ENCODE measurements at regions not wholly inside any gene's neighbourhood (a gene's known extent, or its start where the extent isn't known, plus 50 kb on each side); places are given as distances from the start of the nearest gene placed in this dataset.

DNA sequence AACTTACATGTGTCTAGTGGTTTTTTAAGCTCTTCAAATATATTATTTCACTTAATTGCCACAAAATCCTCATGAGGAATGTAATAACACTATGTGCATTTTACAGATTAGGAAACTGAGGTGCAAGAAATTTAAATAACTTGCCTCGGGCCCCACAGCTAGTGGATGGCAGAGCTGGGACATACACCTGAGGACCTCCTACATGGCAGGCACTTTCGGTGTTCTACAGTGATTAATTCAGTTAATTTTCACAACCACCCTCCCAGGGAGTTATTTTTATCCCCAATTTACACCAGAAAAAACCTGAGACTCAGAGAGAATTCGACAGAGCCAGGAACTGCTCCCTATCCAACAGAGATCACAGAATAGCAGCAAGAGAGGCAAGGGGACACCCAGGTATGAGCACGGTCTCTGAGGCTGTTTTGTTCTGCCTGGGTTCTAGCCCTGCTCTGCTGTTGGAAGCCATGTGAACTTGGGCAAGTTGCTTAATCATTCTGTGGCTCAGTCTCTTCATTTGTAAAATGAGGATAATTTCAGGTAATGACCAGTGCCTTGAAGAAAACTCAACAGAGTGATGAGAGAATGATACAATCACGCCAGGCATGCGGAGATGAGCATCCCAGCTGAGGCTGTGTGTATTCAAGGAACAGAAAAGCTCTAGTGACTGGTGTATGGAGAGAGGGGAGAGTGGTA is 82.3 kb downstream of the MYCN start:
- DNase-seq (ENCODE audit: low read depth in 3 of 3) = no peak

DNA sequence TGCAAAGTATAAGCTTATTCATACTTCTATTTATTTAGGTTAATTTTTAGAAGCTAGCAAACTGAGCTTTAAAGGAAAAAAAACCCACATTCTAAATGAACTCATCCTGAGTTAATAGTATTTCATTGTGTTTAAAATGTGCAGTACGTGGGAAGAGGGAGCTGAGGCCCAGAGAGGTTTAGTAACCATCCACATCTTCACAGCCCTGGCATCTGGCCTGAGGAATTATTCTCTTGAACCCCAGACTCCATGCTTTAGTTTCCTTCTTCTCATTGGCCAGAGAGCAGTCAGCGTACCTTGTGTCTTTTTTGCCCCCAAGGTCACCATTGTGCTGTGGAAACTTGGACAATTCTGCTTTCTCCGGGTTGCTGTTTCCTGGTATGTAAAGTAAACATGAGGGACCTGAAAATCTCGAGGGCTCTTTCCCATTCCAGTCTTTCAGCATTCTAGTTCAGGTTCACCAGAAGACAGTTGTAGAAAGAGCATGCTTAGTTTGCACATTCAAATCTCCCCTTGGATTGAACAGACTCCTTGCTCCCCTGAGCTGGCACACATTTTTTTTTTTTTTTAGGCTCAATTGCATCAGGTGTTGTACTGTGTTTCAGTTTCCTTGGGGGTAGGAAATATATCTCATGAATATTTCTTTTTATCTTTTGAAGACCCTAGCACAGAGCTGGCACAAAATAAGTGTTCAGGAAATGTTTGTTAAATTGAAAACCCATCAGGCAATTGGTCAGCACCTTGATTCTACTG is 81.4 kb downstream of the MYCN start:
- DNase-seq (ENCODE audit: low read depth in 3 of 3) = no peak

DNA sequence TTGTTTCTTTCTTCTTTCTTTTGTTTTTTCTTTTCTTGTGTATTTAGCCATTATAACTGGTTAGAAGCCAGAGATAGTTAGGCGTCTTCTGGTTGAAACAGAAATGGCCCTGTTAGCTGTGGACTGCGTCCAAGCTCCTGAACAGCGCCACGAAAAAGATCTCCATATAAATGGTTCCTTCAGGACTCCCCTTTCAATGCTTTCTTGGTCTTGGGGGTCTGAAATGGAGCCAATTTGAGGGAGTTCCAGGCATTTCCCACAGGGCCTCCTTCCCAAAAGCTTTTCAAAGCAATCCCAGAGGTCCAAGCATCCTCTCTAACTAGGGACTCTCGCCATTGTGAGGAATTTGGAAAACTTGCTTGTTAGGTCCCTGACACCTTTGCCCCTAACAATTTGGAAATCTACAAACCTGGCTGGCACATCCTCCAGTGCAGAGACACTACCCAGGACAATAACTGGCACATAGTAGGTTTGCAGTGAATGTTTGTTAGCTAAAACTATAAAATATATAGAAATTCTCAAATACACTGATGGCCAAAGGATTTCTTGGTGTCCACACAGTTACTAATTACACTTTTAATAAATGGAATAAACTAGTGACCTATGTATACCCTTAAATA is 80.1 kb downstream of the MYCN start:
- no peak for DNase-seq (ENCODE audit: low read depth in 3 of 3)

DNA sequence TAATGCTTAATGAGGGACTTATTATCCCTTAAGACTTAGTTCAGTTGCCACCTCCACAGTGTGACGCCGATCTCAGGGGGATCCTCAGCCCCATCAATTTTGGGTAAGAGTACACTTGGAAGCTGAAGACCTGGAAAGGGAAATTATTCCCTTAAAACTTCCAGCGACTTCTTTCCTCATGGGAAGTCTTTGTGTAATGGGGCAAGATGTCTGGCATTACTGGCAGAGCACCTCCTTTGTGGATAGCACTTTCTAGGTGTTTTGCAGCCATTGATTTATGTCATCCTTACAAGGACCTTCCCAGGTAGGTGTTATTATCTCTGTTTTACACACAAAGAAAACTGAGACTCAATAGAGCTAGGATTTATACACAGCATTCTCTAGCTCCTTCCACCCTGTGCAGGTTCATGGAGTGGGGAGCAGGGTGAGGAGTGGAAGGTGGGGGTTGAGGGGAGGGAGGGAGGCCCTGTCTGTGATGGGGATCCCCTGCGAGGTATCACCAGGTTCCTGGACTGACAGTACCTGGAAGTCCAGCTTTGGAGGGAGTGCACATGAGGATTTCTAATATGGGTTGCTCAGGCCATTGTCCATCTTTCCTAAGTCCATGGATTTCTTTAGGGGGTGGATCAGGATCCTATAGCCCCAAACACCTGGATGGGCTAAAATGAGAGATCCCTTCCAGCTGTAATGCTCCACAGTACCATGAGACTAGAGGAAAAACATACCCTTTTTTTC is 79.4 kb downstream of the MYCN start:
- DNase-seq (ENCODE audit: low read depth in 3 of 3) = no peak

DNA sequence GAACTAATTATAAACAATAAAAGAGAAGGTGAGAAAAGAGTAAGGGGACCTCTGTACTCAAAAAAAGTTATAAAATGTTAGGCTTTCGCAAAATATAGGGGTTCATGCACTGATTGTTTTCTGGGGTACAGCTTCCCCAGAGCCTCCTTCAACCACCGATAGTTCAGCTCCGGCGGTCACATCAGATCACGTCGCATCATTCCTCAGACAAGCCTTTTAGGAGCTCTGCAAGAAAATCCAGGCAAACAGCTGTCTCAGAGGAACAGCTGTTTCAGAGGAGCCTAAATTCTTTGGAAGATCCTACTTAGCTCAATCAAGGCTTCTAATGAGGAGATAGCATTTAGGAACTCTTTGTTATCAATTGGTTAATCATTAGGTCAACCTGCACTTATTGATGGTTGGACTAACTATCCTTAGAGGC is 78.7 kb downstream of the MYCN start:
- DNase-seq (ENCODE audit: low read depth in 3 of 3) = no peak

DNA sequence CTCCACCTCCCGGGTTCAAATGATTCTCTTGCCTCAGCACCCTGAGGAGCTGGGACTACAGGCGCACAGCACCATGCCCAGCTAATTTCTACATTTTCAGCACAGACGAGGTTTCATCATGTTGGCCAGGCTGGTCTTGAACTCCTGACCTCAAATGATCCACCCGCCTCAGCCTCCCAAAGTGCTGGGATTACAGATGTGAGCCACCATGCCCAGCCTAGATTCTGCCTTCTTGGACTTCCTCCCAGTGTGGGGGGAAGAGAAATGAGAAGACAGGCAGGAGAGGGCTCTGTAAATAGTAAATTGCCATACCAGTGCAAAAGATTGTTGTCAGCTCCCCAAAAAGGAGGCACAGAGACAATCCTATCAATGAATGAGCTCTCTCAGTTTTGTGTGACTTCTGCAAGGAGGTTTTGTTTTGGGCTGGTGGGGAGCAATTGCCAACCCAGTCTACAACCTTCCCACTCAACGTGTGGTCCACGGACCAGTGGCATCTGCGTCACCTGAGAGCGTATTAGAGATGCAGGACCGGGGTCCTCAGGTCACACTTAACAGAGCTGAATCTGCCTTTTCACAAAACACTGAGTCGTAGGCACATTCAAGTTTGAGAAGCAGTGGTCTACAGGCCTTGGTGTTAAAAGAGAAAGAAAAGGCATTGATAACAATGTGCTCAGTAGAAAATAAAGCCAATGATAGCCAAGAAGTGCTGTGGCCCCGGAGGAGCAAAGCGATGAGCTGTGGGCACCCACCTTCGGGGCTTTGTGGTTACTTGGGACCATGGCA is 78.1 kb downstream of the MYCN start:
- DNase-seq (ENCODE audit: low read depth in 3 of 3) = no peak

DNA sequence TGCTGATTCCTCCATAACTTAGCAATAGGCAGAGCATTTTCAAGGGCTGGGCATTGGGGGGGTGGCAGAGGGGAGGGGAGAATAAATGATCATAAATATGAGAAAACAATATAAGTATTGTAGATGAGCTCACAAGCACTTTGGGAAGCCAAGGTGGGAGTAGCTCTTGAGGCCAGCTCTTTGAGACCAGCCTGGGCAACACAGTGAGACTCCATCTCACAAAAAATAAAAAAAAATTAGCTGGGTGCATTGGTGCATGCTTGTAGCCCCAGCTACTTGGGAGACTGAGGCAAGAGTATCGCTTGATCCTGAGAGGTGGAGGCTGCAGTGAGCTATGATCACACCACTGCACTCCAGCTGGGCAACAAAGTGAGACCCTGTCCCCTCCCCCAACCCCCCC is 75.9 kb downstream of the MYCN start:
- DNase-seq (ENCODE audit: low read depth in 3 of 3) = no peak

DNA sequence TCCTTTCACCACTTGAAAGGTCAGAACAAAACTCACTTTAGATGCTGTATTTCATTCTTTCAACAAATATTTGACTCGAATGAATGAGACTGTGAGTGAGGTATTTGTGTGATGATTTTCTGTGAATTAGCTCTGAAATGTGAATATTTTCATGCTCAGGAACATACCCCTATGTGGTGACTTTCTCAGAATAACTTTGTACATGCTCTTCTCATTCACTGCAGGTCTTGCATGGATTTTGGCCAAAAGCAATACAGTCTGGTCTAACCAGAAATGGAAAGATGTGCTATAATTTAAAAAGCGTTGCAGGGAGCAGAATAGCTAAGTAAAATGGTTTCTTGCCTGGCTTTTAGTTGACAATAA is 75.5 kb downstream of the MYCN start:
- DNase-seq (ENCODE audit: low read depth in 3 of 3) = no peak

DNA sequence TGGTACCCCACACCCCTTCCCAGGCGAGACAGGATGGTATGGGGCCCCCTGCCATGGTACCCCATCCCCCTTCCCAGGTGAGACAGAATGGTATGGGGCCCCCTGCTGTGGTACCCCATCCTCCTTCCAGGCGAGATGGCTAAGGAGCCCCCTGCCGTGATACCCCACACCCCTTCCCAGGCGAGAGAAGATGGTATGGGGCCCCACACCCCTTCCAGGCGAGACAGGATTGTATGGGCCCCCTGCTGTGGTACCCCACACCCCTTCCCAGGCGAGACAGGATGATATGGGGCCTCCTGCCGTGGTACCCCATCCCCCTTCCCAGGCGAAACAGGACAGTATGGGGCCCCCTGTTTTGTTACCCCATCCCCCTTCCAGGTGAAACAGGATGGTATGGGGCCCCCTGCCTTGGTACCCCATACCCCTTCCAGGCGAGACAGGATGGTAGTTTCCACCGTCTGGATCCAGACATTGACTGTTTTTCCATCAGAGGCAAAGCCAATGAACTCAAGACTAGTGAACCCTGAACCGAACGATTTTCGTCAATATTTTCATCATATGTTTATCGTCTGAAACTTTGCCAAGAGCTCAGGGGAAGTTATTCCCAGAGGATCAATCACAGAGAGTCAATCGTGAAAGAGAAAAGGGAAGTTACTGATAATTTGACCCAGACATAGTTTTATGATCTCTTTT is 75.0 kb downstream of the MYCN start:
- no peak for DNase-seq (ENCODE audit: low read depth in 3 of 3)

DNA sequence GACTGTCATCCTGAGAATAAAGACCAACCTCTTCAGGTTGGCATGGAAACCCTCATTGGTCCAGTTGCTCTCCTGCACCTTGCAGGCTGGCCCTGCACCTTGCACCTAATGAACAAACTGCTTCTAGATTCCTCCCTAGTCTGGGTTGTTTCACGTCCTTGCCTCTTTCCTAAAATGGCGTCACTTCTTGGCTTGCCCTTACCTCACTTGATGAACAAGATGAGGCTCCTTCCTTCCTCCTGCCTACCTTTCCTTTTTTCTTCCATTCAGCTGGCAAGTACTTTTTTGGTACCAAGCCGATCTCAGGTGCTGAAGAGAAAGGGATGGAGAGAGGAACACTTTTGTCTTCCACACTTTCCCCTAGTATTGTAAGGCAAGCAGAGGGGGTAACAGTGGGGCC is 74.5 kb downstream of the MYCN start:
- DNase-seq (ENCODE audit: low read depth in 3 of 3) = no peak

DNA sequence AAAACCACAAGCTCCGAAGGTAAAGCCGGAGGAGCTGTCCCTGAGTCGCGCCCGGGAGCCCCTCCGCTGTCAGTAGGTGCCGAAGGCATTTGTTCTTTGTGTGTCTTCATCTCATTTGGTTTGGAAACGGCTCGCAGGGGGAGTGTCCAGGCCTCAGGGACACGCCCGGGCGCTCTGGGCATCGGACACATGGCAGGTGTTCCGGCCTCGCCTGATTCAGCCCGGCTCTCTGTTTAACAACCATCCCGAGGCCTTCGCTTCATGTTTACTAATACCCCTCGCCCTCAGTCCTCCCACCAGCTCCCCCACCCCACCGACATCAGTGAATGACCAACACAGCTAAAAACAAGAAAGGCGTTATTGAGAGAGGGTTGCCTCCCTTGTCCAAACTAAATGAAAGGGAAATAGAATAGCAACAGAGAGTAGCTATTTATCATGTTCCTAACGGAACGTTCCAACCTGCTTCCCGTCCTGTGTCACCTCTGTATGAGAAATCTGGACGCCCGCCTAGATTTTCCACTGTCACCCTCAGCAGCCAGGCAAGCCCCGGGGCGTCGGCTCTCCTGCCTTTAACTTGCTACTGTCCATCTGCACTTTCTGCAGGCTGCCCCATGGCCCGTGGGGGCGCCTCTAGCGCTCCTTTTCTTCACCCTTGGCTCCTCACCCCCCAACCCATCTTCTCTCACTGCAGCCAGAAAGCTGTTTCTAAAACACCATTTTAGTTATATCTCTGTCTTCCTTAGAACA is 73.9 kb downstream of the MYCN start:
- DNase-seq (ENCODE audit: low read depth in 3 of 3) = no peak

DNA sequence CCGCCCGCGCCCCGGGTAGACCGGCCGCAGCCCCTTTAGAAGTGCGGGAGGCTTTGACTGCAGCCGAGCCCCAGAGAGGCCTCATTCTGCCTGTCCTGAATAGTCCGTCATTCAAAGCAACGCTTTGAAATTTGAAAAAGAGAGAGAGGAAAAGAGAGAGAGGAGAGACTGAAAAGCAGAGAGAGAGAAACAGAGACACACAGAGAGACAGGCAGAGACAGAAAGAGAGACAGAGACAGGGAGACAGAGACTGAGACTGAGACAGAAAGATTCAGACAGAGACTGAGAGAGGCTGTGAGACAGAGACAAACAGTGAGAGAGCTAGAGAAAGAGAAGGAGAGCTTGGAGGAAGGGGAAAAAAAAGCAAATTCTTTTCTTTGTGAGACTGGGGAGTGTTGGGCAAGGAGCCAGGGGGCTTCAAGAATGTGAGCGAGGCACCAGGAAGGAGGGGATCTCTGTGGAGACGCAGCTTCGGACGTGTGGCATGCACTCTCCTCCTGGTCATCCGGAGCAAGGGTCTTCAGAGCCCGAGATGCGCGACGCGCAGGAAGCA is 73.1 kb downstream of the MYCN start:
- DNase-seq (ENCODE audit: low read depth in 3 of 3) = no peak

DNA sequence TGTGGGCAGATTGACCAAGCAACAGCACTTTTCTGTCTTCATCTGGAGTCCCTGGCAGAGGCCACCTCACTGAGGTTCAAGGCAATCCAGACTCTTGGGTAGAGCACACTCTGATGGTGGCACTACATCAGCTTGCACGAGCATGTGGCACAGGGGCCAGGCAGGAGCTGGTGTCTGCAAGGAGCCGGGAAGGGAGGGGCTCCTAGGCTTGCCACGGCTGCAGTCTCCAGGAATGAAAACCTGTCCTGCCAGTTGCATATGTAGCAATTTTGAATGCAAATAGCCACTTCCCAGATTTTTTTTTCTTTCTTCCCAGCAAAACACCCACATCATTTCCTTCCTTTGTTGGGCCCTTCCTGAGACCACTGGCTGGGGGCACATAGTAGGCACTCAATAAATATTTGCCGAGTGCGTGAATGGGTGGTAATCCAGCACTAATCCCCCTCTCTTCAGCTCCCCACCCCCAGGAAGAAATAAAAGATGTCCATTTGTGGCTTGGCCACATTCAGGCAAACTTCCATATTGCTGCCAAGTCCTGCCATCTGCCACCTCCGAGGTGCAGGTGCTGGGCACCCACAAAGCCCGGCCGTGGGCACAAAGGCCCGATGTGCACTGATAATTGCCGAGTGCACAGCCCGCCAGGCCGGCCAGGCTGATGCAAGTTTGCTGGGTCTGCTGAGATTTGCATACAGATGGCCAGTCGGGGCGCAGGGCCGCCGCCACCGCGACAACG is 72.4 kb downstream of the MYCN start:
- no peak for DNase-seq (ENCODE audit: low read depth in 3 of 3)

DNA sequence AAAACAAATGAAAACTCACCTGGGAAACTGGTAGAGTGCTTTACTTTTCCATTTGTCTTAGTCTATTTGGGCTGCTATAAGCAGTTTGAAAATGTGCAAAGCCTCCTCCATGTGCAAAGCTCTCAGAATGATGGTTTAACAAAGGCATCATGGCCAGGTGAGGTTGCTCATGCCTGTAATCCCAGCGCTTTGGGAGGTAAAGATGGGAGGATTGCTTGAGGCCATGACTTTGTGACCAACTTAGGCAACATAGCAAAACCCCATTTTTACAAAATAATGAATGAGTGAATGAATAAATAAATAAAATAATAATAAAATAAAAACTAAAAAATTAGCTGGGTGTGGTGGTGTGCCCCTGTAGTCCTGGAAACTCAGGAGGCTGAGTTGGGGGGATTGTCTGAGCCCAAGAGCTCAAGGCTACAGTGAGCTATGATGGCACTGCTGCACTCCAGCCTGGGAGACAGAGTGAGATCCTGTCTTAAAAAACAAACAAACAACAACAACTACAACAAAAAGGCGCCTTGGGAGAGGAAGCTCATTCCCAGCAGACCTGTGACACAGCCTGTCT is 71.8 kb downstream of the MYCN start:
- no peak for DNase-seq (ENCODE audit: low read depth in 3 of 3)

DNA sequence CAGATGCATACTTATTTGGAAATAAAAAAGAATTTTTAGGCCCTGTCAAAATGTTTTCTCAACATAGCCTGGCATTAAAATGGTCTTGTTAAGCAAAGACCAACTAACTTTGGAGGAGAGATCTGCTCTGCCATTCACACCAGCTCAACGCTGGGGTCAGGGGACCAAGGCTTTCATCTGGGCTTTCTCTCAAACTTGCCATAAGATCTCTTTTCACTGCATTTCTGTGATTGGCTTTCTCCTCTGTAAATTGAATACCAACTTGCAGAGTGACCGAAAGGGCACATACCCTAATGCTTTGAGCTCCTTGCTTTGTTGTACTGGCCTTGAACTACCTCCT is 71.2 kb downstream of the MYCN start:
- no peak for DNase-seq (ENCODE audit: low read depth in 3 of 3)

DNA sequence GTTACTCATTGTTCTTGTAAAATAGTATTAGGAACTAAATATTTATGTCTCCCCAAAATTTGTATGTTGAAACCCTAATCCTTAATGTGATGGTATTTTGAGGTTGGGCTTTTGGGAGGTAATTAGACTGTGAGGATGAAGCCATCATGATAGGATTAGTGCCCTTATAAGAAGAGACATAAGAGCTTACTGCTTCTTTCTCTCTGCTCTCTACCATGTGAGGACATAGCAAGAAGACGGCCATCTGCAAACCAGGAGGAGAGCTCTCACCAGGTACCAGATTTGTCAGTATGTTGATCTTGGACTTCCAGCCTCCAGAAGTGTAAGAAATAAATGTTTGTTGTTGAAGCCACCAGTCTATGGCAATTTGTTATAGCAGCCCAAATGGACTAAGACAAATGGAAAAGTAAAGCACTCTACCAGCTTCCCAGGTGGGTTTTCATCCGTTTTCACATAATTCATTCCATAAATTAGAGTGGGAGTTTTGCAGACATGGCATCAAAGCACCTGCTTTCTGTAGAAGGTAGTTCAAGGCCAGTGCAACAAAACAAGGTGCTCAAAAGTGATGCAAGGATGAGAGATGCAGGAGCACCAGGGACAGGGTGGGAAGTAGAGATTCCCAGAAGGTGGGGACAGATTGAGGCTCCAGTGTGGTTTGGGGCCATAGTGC is 70.7 kb downstream of the MYCN start:
- no peak for DNase-seq (ENCODE audit: low read depth in 3 of 3)

DNA sequence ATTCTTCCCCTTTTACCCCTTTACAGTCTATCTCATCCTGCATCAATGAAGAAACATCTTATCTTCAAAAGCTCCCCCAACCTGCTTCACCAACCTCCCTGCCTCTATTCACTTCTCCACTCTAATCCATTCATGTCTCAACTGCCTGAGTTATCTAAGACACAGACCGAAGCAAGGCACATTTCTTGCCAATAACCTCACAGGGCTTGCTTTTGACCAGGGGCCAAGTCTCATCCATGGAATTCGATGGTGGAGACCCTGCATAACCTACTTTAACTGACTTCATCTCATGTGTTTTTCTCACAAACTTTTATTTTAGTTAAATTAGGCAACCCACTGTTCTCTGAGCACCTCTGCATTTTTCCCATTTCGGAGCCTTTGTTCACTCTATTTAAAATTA is 69.7 kb downstream of the MYCN start:
- no peak for DNase-seq (ENCODE audit: low read depth in 3 of 3)

DNA sequence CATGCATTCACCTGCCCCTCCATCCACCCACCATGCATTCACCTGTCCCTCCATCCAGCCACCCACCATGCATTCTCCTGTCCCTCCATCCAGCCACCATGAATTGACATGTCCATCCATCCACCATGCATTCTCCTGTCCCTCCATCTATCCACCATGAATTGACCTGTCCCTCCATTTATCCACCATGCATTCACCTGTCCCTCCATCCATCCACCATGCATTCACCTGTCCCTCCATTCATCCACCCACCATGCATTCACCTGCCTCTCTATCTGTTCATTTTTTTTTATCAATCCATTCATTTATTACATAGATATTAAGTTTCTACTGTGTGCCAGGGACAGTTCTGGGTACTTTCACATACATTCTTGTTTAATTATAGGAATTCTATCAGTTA is 69.2 kb downstream of the MYCN start:
- DNase-seq (ENCODE audit: low read depth in 3 of 3) = no peak

DNA sequence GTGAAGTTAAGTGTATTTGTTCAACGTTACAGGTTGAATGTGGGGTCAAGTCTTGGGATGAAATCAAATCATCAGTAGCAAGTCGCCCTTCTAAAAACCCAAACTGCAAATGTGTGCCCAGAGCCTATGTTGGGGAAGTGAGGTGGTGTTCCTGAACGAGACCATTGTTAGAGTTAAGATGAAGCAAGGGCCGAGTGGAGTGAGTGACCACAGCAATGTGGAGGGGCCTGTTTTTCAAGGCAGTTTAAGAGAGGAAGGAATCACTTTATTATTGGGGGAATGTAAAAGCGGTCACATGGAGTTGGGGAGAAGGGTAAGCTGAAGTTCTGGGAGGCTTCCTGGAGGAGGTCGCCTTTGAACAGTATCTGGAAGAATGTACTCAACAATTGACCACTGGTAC is 68.5 kb downstream of the MYCN start:
- DNase-seq (ENCODE audit: low read depth in 3 of 3) = no peak

Measured in stimulated activated CD4-positive, alpha-beta T cell treated with anti-CD3 and anti-CD28 coated beads, TNF-alpha, amount 100 ng/mL, for 4 hours (primary cell).